ENCODE measurements at regions not wholly inside any gene's neighbourhood (a gene's known extent, or its start where the extent isn't known, plus 50 kb on each side); places are given as distances from the start of the nearest gene placed in this dataset.
A peak's percentile ranks its signal among the peaks of the same experiment; 100 is the strongest.

DNA sequence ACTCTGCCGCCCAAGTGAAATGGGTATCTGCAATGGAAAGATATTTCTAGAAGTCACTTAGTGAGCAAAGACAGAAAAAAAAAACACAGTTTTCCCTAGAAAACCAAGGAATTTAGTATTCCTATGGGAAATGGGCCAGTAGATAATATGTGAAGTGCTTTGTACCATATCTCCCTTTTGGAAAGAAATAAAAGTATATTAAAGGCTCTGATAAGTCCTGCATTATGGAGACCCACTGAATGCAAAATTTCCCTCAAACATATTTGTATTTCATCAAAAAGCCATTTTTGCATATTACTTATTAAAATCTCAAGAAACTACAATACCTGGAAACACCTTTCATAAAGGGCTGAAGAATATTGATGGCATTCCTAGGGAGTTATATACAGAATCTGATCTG, 51.6 kb upstream of the DYNLRB2 start:
- DNase-seq: no peak

DNA sequence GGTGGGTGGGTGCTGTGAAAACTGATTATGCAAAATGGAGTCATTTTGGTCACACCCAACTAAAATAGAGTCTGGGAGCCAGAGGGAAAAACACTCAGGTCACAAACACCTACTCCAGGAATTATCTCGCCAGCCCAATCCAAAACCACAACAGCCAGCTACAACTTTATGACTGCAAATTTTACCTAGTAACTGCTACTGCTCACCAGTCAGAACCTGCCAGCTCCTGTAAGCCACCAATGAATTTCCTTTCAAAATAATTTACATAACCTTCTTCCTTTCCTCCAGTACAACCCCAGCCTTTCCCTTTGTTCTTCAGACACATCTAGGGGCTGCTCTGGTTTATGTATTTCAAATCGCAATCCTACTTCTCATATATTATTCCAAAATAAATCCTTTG, 52.6 kb upstream of the DYNLRB2 start:
- no peak for DNase-seq

DNA sequence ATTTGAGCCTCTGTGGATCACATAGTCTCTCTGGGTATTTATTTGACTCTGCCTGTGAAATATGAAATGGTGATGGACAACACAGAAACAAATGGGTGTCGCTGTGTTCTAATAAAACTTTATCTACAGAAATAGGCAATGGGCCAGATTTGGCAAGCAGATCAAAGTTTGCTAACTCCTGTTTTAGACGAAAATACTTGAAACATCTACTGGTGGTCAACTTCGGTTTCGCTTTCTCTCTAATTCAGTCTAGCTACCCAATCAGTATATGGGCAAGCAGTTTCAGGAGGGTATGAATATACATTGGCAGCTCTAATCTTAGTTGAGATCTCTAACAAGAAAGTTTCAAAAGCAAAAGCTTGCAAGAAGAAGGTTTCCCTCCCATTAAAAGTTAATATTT, 60.1 kb upstream of the DYNLRB2 start:
- no peak for DNase-seq

DNA sequence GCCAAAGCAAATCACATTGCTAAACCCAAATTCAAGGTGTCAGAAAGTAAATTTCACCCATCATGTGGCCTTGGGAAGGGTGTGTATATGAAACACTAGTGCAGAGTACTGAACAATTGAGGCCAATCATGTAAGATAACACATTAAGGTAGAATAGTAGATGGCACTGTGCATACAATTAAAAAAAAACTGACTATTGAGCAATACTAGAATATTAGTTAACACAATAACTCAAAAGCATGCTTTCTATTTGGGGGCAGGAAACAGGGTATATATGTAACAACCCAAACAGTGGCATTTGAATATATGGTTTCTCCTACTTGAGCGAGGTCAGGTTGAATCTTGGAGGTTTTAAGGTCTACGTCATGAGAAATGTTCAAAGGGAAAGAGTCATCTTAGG, 63.0 kb upstream of the DYNLRB2 start:
- no peak for DNase-seq

DNA sequence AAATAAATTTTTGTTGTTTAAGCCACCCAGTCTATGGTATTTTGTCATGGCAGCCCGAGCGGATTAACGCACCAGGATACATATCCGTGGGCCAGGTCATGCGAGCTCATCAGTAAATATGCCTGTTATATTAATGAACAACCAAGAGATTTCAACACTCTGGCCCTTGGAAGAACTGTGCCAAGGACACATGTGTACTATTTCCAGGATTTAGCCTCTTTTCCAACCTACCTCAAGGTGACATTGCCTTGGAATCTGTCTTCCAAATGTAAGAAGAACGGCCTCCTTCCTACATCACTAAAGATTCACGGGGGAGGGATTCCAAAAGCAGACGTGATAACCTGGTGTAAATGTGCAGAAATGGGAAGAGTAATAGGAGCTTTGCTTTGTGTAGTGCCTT, 72.8 kb upstream of the DYNLRB2 start:
- no peak for DNase-seq

DNA sequence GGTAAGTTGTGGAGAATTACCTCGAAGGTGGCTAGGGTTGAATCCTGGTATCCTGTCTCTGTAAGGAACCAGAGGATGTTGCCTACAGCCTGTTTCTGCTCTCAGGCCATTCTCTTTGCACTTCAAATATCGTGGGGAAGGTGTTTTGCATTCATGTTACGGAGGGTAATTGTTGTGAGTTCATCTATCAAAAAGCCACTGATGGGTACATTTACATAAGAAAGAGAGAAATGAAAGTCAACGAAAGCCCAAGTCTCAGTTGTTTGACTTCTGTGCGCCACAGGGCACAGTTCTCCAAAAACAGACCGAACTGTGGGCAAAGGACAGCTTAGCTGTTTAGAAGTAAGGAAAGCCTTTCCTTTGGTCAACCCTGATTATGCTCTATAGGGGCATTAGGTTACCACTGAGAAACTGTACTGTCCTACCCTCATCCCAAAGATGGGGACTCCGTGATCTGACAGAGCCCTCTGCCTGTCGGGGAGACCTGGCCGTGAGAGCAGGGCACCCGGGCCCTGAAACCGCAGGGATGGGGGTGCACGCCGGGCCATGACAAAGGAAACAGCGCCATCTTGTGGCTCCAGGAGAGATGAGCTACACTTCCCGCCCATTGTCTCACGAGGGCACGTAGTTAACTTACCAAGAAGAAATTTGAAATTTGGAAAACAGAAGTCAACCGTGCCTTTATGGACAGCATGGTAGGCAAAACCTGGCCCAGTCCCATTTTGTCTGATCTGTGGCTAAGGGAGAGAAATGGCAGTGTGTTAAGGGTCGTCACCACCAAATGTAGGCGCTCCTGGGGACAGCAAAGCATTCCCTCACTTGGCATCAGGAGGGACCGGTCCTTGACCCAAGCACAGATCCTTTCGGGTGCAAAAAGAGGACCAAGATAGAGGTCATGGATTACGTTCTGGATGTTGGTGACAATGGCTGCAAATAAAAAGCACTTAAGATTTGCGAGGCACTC, 74.5 kb upstream of the DYNLRB2 start:
- DNase-seq: peak; percentile 56

DNA sequence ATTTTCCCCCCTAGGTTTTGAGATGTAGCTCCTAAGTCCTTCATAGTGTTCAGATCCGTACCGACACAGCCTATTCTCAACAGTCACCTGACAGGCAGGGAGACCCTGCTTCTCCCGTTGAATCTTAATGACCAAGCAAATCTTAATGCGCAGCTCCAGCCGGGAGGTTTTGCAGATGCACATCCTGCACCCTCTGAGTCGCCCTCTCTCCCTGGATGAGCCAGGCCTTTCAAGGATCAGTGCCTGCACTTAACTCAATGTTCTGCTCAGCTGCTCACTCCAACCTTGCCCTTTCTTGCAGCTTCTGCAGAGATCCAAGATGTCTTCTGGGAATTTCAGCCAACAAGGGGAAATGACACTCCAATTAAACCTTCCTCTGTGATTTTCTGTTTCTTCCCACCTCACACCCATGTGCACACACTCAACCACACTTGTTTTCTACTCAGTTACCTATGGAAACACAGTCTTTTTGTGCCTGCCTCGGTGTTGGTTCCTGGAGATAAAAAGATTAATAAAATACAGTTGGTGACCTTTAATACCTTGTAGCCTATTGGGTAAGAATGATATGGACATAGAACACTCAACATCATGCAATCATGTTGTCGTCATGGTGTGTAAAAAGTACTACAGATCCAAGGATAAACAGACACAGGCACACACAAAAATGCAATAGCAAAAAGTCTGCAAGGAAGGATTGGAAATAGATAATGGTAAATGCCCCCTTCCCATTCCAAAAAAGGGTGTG, 76.9 kb upstream of the DYNLRB2 start:
- no peak for DNase-seq

DNA sequence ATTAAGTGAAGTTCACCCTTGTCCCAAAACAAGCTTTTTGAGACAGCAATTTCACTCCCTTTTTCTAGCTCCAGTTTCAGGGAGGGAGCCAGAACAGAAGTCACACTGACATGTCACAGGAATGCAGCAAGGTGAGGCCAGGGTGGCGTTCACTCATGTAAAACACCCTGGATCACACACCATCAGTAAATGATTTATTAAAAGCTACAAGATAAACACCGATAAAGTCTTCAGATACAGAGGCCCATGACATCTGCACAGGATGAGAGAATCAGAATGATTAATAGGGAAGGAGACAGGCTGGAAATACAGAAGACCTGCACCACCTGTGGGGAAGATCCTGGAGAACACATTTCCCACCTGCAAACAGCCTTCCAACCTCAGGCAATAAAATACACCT, 77.5 kb upstream of the DYNLRB2 start:
- DNase-seq: no peak

DNA sequence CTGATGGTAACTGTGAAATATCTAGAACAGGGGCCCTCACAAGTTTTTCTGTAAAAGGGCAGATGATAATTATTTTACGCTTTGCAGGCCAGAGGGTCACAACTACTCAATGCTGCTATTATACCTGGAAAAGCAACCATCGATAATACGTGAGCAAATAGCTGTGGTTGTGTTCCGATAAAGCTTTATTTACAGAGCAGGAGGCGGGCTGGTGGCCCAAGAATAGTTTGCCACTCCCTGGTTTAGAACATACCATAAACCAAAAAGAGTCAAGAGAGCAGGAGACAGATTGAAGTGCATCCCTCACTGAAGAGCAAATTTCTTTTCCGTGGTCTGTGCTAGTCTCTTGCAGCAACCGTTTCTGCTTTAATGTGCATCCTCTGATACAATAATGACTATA, 77.9 kb upstream of the DYNLRB2 start:
- DNase-seq: no peak

DNA sequence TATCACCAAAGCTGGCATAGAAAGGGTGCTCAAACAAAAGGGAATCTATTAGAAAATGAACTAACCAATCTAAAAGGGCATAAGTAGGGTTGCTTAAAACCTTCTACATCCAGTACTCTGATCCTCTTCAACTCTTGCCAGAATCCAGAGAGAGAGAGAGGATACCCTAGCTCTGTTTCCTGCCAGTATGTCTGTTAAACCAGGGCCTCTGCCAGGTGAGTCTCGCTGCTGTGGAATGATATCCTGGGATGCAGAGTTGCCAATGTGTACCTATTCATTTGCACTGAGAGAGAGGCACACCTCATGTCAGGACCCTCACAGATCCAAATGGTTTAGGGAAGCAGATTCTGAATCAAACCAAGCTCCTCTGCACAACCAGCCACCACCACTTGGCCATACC, 79.8 kb upstream of the DYNLRB2 start:
- no peak for DNase-seq

DNA sequence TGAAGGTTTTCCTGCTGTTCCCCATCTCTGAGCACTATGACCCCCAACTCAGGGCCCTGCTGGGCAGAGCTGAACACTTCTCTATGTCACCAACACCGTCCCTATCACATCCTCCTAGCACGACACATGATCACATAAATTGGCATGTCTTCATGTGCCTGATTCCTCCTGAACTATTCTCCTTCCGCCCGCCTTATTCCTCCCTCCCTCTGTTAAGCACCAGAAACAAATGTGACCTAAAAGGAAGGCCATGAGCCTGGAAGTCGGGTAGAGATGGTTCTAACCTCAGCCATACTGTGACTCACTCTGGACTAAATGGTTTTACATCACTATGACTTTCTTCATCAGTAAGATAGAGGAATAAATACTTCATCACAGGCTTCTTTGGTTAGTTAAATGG, 80.8 kb upstream of the DYNLRB2 start:
- no peak for DNase-seq

DNA sequence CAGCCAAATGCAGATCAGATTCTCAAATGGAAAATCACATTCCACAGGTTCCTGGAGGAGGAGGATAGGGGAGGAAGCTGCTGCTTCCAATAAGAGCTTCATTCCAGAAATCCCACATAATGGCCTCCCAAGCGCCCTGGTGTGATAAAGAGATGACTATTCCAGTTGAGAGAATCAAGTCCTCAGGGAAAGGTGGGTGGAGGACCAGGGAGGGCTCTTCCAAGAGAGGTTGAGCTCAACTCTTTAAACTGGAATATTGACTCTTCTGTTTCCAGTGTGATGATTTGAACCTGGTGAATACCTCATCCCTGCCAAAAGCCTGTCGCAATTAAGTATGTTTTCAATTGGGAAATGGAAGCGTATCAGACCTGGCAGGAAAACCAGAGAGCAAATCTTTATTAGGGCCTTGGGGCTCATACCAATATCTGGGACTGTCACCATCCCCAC, 81.4 kb upstream of the DYNLRB2 start:
- no peak for DNase-seq

DNA sequence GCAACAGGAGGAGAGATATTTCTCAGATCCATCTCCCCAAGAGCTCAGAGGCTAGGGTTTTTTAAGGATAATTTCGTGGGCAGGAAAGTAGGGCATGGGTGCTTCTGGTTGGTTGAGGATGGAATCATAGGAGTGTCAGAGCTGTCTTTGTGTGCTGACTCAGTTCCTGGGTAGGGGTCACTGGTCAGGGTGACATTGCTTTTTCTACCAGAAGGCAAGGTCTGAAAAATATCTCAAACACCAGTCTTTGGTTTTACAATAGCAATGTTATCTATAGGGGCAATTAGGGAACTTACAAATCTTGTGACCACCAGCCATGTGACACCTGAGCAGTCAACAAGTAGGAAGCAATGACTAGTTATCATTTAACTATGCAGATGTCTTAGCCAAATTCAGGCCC, 82.9 kb upstream of the DYNLRB2 start:
- no peak for DNase-seq

DNA sequence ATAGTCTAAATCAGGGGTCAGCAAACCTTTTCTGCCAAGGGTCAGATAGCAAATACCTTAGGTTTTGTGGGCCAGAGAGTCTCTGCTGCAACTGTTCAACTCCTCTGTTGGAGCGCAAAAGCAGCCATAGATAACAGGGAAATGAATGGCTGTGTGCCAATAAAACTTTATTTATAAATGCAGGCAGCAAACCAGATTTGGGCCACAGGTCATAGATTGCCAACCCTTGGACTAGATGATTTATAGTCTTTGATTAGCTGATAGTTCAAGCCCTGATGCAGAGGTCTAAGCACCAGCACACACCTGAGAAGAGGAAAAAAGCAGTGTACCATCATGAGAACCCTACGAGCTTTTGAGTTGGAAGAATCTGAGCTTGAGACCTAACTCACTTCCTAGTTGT, 86.0 kb upstream of the DYNLRB2 start:
- no peak for DNase-seq

DNA sequence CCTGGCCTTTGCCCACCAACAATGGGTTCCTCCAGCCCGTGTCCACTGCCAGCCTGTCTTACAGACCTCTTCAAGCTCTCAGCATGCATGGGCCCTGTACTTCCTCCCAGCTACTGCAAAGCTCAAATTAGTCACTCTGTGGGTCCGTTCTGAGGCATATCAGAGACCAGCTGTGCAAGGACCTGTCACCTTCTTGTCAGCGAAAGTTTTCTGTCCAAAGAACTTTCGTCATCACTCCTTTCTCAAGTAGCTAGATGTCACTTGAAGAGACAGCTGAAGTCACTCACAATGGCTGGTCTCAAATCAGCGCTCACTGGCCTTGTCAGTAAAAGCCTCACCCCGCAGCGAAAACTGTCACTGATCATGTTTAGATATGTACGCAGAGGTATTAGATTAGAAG, 91.4 kb upstream of the DYNLRB2 start:
- DNase-seq: no peak

DNA sequence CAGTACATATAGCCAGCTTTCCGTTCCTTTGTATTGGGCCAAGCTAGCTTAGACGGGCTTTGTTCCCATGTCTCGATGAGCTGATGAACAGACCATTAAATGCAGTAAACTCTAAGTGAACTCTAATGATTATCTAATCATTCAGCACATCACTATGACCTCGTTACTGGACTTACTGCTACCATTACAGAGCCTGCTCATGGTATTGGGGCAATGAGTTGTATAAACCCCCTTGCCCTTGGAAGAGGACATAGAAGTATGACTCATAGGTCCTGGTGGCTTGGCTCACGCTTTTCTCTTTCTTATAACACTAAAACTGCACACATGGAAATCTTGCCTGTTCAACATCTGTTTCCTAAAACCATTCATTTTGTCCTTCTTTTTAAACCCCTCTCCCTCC, 93.6 kb upstream of the DYNLRB2 start:
- DNase-seq: no peak

DNA sequence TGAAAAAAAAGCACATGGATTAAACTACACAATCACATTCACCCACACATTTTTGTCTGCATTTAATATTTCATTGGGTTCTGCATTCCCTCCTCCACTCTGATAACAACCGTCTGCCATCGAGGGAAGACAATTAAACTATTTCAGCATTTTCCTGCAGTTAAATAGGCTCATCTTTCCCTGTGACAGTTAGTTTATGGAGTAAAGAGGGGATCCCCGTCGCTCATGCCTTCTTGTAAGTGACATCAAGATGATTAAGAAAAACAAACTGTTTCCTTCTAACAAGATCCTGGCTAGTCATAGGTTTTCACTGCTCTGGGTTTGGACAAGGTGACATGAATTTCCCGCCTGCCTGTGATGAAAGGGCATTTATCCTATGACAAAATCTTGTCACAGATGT, 98.0 kb upstream of the DYNLRB2 start:
- DNase-seq: no peak

DNA sequence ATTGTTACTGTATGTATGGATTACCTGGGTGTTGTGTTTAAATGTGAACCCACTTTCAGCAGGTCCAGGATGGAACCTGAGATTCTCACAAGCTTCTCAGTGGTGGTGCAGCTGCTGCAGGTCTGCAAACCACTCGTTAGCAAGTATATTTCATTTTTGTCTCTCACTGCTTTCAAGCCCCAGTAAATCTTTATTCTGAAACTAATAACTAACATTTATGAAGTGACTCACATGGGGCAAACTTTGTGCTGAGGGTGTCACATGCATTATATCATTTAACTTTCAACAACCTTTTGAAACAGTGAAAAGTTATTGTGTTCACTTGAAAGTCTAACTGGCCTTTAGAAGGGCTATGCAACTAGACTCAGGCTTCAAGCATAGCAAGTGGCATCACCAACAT, 98.9 kb upstream of the DYNLRB2 start:
- no peak for DNase-seq

DNA sequence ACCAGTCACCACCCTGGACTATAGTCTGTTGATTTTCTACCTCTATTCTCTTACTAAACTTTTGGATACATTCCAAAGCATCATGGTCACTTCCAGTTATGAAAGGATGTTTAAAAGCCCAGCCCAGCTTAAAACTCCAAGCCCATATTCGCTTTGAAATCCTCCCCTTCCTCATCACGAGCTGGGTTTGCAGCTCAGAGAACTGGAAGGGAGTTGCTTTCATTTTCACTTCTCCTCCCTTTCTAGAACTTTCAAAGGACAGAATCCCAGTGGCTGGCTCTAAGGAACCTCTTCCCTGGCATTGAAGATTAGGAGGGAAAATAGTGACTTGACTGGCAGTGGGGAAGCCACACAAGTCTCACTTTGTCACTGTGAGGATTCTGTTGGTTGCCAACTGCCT, 100.1 kb upstream of the DYNLRB2 start:
- DNase-seq: no peak

DNA sequence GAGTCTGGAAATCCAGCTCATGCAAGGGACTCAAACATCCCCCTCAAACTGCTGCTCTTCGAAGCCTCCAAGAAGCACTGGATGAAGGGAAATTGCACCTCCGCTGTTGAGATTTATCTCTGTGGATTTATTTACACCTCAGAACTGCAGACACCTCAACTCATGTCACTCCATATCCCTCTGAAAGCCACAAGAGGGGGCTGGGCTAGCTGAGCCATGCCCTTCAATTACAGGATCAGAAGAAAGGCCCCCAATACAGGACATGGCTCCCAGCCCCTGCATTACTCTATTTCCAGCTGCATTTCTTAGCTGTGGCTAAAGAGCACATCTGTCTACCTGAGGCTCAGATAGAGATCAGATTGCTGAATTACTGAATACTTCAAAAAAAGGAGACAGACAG, 103.1 kb upstream of the DYNLRB2 start:
- DNase-seq: no peak

DNA sequence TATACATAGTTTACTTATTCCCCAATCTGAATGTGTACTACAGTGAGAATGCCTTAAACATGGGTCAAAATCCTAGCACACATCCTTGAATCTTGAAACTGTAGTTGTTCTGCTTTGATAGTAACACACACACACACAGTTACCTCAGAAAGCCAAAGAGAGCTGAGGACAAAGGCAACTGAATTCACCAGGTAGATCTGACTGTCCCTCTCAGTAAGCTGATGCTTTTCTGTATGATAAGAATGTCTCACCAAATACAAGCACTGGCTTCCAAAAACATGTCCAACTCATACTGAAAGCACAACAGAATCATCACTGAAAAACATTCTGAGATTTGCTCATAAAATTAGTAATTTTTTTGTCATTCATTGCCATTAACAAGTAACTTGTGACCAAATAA, 104.3 kb upstream of the DYNLRB2 start:
- no peak for DNase-seq

DNA sequence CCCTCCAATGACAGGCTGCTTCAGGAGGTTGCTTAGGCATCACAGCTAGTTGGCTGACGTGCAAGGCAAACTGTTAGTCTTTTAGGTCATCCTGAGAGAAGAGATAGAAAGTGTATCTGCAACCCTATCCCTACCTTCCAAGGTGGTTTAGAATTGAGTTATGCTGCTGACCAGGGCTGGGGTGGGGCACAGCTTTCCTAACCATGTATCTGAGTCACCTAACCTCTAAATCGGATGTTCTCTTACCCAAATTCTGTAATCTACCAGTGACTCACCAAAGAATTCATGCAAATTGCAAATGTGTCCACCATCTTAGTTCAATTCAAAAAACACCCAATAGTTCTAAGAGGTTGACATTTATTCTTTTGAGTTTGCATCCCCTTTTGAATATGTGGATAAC, 107.2 kb upstream of the DYNLRB2 start:
- DNase-seq: no peak

DNA sequence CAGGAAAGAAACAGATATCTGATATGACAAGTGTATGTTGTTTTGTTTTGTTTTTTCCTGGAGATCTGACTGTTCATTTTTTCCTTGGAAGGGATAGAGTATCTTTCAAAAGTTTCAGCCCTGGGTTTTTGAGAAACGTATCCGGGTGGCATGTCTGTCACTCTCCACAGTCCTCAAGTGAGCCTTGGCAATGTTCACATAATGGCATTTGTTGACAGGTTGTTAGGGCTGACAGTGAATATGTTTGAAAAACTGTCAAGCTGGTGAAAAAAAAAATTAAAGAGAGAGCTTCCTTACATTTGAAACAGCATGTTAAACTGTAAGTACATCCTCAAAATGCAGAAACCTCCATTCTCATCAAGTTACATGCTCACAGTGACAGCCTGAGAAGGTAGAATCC, 113.0 kb upstream of the DYNLRB2 start:
- no peak for DNase-seq
